Omental fat pad (tissue), 3 donors: ENCODE measurements at regions not wholly inside any gene's neighbourhood (a gene's known extent, or its start where the extent isn't known, plus 50 kb on each side); places are given as distances from the start of the nearest gene placed in this dataset.

ENCODE experiments used
- ATAC-seq: fragments of 150-250 bp; one replicate; pipeline ENCODE4 v1.9.1; 2016; ENCODE audit warnings: mild to moderate bottlenecking, moderate library complexity; ENCODE audit not compliant: low FRiP score
- DNase-seq: peaks from one replicate; pipeline ENCODE4 v3.0.0-alpha.2; 2019; ENCODE audit warnings: low spot score
- TF ChIP-seq, protein P1 (sequence below), 3 donors: fragments of 450-650 bp; IDR thresholded peaks; one replicate each; pipeline ENCODE4 v1.5.1; 2016 to 2017; ENCODE audit warnings: antibody characterized with exemption in 3 of 3, mild to moderate bottlenecking in 3 of 3, moderate library complexity in 2 of 3

DNA sequence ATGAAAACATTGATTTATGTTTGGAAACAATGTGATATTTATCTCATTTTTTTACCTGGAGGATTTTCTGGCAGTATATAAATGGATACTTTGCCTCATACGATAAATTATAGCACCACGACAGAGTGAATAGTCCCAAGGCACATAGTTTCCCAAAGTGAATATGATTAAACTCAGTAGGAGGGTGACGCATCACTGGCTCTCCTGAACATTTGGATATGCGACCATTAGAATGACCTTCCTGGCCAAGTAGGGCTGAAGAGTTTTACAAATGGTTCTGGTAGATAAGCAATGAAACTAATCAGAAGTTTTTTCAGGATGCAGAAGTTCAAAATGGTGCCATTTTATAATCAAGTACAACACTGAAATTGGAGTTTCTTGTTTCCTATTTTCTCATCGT lies 397.7 kb downstream of the AASDHPPT start:
- DNase-seq (no peak), ATAC-seq (no peak)
- TF ChIP-seq, protein P1, sequence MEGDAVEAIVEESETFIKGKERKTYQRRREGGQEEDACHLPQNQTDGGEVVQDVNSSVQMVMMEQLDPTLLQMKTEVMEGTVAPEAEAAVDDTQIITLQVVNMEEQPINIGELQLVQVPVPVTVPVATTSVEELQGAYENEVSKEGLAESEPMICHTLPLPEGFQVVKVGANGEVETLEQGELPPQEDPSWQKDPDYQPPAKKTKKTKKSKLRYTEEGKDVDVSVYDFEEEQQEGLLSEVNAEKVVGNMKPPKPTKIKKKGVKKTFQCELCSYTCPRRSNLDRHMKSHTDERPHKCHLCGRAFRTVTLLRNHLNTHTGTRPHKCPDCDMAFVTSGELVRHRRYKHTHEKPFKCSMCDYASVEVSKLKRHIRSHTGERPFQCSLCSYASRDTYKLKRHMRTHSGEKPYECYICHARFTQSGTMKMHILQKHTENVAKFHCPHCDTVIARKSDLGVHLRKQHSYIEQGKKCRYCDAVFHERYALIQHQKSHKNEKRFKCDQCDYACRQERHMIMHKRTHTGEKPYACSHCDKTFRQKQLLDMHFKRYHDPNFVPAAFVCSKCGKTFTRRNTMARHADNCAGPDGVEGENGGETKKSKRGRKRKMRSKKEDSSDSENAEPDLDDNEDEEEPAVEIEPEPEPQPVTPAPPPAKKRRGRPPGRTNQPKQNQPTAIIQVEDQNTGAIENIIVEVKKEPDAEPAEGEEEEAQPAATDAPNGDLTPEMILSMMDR (IDR thresholded peaks at IDR 0.05) = no peak

- TF ChIP-seq, protein P1 (IDR thresholded peaks at IDR 0.05) = no peak
- DNase-seq (no peak), ATAC-seq (no peak)
These were observed 400.3 kb downstream of the AASDHPPT start for GRCh38 chr11:106477776-106478175.

DNA sequence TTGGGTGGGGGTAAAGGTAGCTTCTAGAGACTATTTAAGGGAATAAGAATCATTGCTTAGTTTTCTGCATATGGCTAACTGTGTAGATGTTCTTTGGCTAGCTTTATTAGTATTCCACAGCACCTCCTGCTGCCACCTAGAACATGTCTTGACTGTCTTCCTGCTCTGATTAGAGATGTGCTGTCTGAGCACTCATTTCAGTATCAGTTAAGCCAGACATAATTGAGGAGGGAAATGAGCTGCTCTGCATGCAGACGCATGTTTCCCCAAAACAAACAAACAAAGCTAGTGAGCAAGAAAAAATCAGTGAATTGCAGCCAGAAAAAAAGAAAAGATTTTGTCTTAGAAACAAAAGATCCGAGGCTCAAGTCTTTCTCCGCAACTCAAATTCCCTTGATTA lies 402.2 kb downstream of the AASDHPPT start:
- TF ChIP-seq, protein P1 (IDR thresholded peaks at IDR 0.05) = no peak
- DNase-seq (no peak), ATAC-seq (no peak)

DNA sequence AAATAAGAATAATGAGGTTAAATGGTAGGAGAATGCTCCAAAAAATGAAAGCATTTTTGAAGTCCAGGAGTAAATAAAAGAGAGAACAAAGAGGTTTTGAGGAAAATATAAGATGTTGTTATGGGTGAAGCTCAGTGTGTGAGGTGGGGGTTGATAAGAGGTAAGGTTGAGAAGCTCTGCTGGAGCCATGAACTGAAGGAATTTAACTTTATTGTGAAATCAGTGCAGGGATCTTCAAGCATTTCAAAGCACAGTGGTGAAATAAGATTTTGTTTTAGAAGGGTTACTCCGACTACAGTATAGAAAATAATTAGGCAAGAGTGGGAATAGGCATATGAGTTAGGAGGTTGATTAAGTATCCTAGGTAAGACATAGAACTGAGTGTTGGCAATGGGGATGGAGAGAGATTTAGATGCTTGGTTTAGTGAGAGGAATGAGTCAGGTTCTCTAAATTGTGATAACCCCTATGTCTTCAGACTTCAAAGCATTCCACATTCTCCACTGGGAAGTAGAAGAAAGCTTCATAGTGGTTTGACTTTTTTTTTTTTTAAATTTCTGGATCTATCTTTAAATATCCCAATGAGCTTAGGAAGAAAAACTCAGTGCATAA lies 403.2 kb downstream of the AASDHPPT start:
- DNase-seq (no peak), ATAC-seq (peak; percentile 85)
- TF ChIP-seq, protein P1 (IDR thresholded peaks at IDR 0.05) = no peak

DNA sequence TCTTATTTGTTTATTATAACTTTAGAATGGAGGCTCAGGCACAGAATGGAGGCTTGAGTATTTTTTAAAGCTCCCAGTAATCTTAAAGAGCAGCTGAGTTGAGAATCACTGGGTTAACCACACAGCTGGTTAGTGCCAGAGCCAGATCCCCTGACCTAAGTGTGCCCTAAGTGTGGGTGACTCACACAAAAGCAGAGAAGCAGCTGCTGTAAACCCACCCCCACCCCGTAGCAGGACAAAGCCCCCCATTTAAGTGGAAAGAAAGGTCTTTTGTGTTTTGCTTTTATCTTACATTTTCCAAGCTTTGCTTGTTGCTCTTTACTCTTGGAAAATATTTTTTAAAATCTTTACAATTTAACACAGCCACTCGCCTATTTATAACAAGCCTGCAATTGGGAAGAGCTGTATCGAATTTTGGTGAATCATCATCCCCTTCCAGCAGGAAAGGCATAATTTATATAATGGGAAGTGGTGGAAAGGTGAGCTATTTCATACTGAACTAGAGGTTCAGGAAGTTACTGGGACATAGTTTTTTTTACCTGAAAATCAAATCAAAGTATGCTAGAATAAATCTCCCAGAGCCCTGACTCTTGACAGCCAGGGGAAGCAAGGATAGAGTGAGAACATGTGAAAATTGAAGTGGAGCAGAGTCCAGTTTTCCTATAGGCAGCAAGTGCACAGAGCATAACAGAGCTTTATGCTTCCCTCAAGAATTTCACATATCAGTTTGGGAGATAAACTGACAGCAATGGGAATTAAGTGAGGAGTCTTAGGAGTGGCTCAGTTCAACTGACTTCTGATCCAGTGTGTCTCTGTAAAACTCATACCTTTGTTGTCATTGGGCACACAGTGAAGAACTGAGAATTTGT lies 405.7 kb downstream of the AASDHPPT start:
- ATAC-seq (no peak), DNase-seq (no peak)
- TF ChIP-seq, protein P1 (IDR thresholded peaks at IDR 0.05) = no peak

- TF ChIP-seq, protein P1 (IDR thresholded peaks at IDR 0.05) = no peak
- no peak for DNase-seq
- no peak for ATAC-seq
These were observed 414.3 kb downstream of the AASDHPPT start for GRCh38 chr11:106491751-106492150.

DNA sequence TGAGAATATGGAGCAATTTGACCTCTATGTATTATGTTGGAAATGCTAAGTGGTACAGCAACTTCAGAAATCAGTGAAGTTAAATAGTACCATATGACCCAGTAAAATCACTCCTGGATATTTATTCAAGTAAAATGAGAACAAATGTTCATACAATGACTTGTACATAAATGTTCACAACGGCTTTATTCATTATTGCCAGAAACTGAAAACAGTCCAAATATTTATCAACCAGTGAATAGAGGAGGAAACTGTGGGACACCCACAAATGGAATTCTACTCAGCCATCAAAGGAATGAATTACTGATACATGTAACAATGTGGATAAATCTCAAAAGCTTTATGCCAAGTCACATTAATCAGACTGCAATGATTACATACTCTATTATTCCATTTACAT lies 416.3 kb downstream of the AASDHPPT start:
- ATAC-seq = no peak

More for the DNA sequence above, 416.3 kb downstream of the AASDHPPT start:
- TF ChIP-seq, protein P1 (IDR thresholded peaks at IDR 0.05) = no peak
- DNase-seq = no peak
